Tibial nerve (tissue), 3 donors: ENCODE measurements at regions not wholly inside any gene's neighbourhood (a gene's known extent, or its start where the extent isn't known, plus 50 kb on each side); places are given as distances from the start of the nearest gene placed in this dataset.

Source experiments
- CTCF ChIP-seq, 5 experiments: fragments of 200-600 bp in 3 of 5; fragments of 450-650 bp in 2 of 5; sonication (generic) in 3 of 5; IDR thresholded peaks; one replicate each; pipeline ENCODE4 v1.5.1; 2016 to 2019; ENCODE audit warnings: antibody characterized with exemption in 5 of 5, mild to moderate bottlenecking in 3 of 5, moderate library complexity in 2 of 5
- POLR2A ChIP-seq, 2 donors: fragments of 450-650 bp; IDR thresholded peaks; one replicate each; pipeline ENCODE4 v1.6.1; 2017; ENCODE audit warnings: antibody characterized with exemption in 2 of 2, mild to moderate bottlenecking in 2 of 2, moderate library complexity in 2 of 2

GRCh38 chr5:40034441-40034840 lies 609.7 kb upstream of the DAB2 start:
- TF ChIP-seq CTCF (IDR thresholded peaks at IDR 0.05), result no peak
- no peak for TF ChIP-seq POLR2A (IDR thresholded peaks at IDR 0.05)
